SU-DHL-6 (cell line): ENCODE measurements at regions not wholly inside any gene's neighbourhood (a gene's known extent, or its start where the extent isn't known, plus 50 kb on each side); places are given as distances from the start of the nearest gene placed in this dataset.

ENCODE experiments used
- H2AFZ ChIP-seq: fragments of 200-600 bp; sonication (generic); 2 replicates; pipeline ENCODE4 v1.6.1; 2014; ENCODE audit warnings: low read depth, mild to moderate bottlenecking, moderate library complexity, mixed read lengths, antibody characterized with exemption, low read length; ENCODE audit not compliant: severe bottlenecking
- H3F3A ChIP-seq: fragments of 200-600 bp; shearing (Covaris generic); 2 replicates; pipeline ENCODE4 v1.6.0; 2016; ENCODE audit warnings: antibody characterized with exemption, mild to moderate bottlenecking; ENCODE audit not compliant: insufficient read depth
- H3K27ac ChIP-seq: fragments of 200-600 bp; sonication (generic); 2 replicates; pipeline ENCODE4 v1.5.1; 2016; ENCODE audit warnings: low read depth, mild to moderate bottlenecking, low read length, moderate library complexity, mixed read lengths
- H3K27me3 ChIP-seq: fragments of 200-600 bp; sonication (generic), shearing (Covaris generic); 2 replicates; pipeline ENCODE4 v1.6.0; 2014; ENCODE audit warnings: mild to moderate bottlenecking, low read length
- H3K36me3 ChIP-seq: fragments of 200-600 bp; sonication (generic); 2 replicates; pipeline ENCODE4 v1.6.1; 2014; ENCODE audit warnings: mild to moderate bottlenecking, low read length, mixed read lengths
- H3K4me2 ChIP-seq: fragments of 300-600, 200-600 bp; shearing (Covaris generic), sonication (generic); 2 replicates; pipeline ENCODE4 v1.6.0; 2014; ENCODE audit warnings: low read length, low read depth, mild to moderate bottlenecking; ENCODE audit not compliant: poor library complexity, severe bottlenecking
- H3K4me3 ChIP-seq: fragments of 200-600 bp; sonication (generic); 2 replicates; pipeline ENCODE4 v1.5.1; 2014; ENCODE audit warnings: antibody characterized with exemption, low read length, mild to moderate bottlenecking, mixed read lengths; ENCODE audit not compliant: insufficient read depth, poor library complexity, severe bottlenecking
- H3K79me2 ChIP-seq: fragments of 200-600 bp; sonication (generic); 2 replicates; pipeline ENCODE4 v1.6.1; 2014; ENCODE audit warnings: mild to moderate bottlenecking, low read length, moderate library complexity; ENCODE audit not compliant: insufficient read depth
- H3K9ac ChIP-seq: fragments of 200-600 bp; sonication (generic); 2 replicates; pipeline ENCODE4 v1.7.0; 2014; ENCODE audit warnings: mild to moderate bottlenecking, low read length
- H3K9me2 ChIP-seq: fragments of 200-600 bp; sonication (generic); replicated peaks from 2 replicates; pipeline ENCODE4 v1.6.1; 2014; ENCODE audit warnings: low read length; ENCODE audit not compliant: insufficient read depth
- H3K9me3 ChIP-seq: fragments of 200-600 bp; sonication (generic); 2 replicates; pipeline ENCODE4 v1.6.1; 2014; ENCODE audit warnings: low read length, mixed read lengths; ENCODE audit not compliant: insufficient read depth
- H4K20me1 ChIP-seq: fragments of 200-600 bp; sonication (generic); 2 replicates; pipeline ENCODE4 v1.6.1; 2014; ENCODE audit warnings: low read depth, mild to moderate bottlenecking, antibody characterized with exemption, low read length, moderate library complexity, mixed read lengths
- EZH2phosphoT487 ChIP-seq: fragments of 200-600 bp; sonication (generic), shearing (Covaris generic); conservative IDR thresholded peaks from 2 replicates; pipeline ENCODE4 v1.6.1; 2018; ENCODE audit warnings: mild to moderate bottlenecking, antibody characterized with exemption, low read length, moderate library complexity, mixed read lengths
- TF ChIP-seq, protein P1 (sequence below): fragments of 200-600 bp; sonication (generic); IDR thresholded peaks from one replicate; pipeline ENCODE4 v1.5.1; 2017; ENCODE audit warnings: antibody characterized with exemption, mild to moderate bottlenecking, low read length, moderate library complexity; ENCODE audit not compliant: insufficient read depth, poor library complexity, severe bottlenecking

GRCh38 chr3:64304828-64305410 is 79.7 kb upstream of the PRICKLE2 start:
- no peaks in the 10 kb centered on the region for H3K79me2 ChIP-seq
- H3F3A ChIP-seq: no peaks in the 10 kb centered on the region
- no peak overlapping the region for H3K4me2 ChIP-seq
- no peaks in the 10 kb centered on the region for H3K27me3 ChIP-seq
- H3K9me3 ChIP-seq: no peaks in the 10 kb centered on the region
- no peaks in the 10 kb centered on the region for H3K36me3 ChIP-seq
- H3K9ac ChIP-seq: no peak overlapping the region
- no peak overlapping the region for H3K27ac ChIP-seq
- H2AFZ ChIP-seq: no peak overlapping the region
- TF ChIP-seq EZH2phosphoT487: no peak
- H4K20me1 ChIP-seq: no peaks in the 10 kb centered on the region
- H3K4me3 ChIP-seq: no peak overlapping the region
- H3K9me2 ChIP-seq: no peaks in the 10 kb centered on the region

DNA sequence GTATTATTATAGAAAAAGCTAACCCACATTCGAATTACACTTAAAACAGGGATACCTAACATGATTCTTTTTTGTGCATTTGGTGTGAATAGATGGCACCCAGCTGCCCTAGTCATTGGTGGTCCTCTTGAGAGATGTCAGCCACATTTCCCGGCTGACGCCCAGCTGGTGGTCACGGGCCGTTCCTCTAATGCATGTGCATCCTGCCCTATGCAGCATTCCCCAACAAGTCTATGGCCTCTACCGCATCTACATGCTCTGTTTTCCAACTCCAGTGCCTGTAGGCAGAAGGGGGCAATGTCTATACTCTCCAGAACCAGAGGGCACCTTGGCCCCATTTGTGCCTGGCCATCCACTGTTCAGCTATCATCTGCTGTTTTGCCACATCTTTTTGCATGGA is 78.6 kb upstream of the PRICKLE2 start:
- Histone ChIP-seq H3K9me3 (no peaks in the 10 kb centered on the region), H3K27me3 (no peaks in the 10 kb centered on the region), H4K20me1 (no peaks in the 10 kb centered on the region), H3K4me3 (no peak overlapping the region), H3K79me2 (no peaks in the 10 kb centered on the region), H3K4me2 (no peak overlapping the region), H3F3A (no peaks in the 10 kb centered on the region), H3K36me3 (no peaks in the 10 kb centered on the region), H3K27ac (no peak overlapping the region), H3K9ac (no peak overlapping the region), H3K9me2 (no peaks in the 10 kb centered on the region), H2AFZ (no peak overlapping the region)
- TF ChIP-seq, protein P1, sequence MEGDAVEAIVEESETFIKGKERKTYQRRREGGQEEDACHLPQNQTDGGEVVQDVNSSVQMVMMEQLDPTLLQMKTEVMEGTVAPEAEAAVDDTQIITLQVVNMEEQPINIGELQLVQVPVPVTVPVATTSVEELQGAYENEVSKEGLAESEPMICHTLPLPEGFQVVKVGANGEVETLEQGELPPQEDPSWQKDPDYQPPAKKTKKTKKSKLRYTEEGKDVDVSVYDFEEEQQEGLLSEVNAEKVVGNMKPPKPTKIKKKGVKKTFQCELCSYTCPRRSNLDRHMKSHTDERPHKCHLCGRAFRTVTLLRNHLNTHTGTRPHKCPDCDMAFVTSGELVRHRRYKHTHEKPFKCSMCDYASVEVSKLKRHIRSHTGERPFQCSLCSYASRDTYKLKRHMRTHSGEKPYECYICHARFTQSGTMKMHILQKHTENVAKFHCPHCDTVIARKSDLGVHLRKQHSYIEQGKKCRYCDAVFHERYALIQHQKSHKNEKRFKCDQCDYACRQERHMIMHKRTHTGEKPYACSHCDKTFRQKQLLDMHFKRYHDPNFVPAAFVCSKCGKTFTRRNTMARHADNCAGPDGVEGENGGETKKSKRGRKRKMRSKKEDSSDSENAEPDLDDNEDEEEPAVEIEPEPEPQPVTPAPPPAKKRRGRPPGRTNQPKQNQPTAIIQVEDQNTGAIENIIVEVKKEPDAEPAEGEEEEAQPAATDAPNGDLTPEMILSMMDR: no peak
- no peak for TF ChIP-seq EZH2phosphoT487

GRCh38 chr3:64303401-64303800 is 78.1 kb upstream of the PRICKLE2 start:
- TF ChIP-seq, protein P1: no peak
- H3K9me3 ChIP-seq: no peaks in the 10 kb centered on the region
- H3K9ac ChIP-seq: no peak overlapping the region
- no peaks in the 10 kb centered on the region for H4K20me1 ChIP-seq
- H3F3A ChIP-seq: no peaks in the 10 kb centered on the region
- H3K27ac ChIP-seq: no peak overlapping the region
- no peaks in the 10 kb centered on the region for H3K9me2 ChIP-seq
- H3K27me3 ChIP-seq: no peaks in the 10 kb centered on the region
- H3K4me2 ChIP-seq: no peak overlapping the region
- H3K79me2 ChIP-seq: no peaks in the 10 kb centered on the region
- H3K36me3 ChIP-seq: no peaks in the 10 kb centered on the region
- H2AFZ ChIP-seq: no peak overlapping the region
- no peak overlapping the region for H3K4me3 ChIP-seq

GRCh38 chr3:64301476-64301875 is 76.2 kb upstream of the PRICKLE2 start:
- Histone ChIP-seq H3K36me3 (no peaks in the 10 kb centered on the region), H3K27ac (no peak overlapping the region), H3K4me2 (no peak overlapping the region), H4K20me1 (no peaks in the 10 kb centered on the region), H3F3A (no peaks in the 10 kb centered on the region), H3K9me2 (no peaks in the 10 kb centered on the region), H3K4me3 (no peak overlapping the region), H2AFZ (no peak overlapping the region), H3K9ac (no peak overlapping the region), H3K9me3 (no peaks in the 10 kb centered on the region), H3K27me3 (no peaks in the 10 kb centered on the region), H3K79me2 (no peaks in the 10 kb centered on the region)
- TF ChIP-seq, protein P1: no peak
- no peak for TF ChIP-seq EZH2phosphoT487
